ENCODE measurements at regions not wholly inside any gene's neighbourhood (a gene's known extent, or its start where the extent isn't known, plus 50 kb on each side); places are given as distances from the start of the nearest gene placed in this dataset.
"Not testable (repeated sequence)": the region's sequence is repeated elsewhere in the genome, so short reads cannot be mapped to it uniquely, and the experiment has no call there.

- DNase-seq (ENCODE audit: low spot score), result not testable (repeated sequence)
Observed at GRCh38 chr9:66601472-66601871, 299.1 kb upstream of the ZNF658 start.

GRCh38 chr9:66631521-66632046, 268.9 kb upstream of the ZNF658 start:
- not testable (repeated sequence) for DNase-seq (ENCODE audit: low spot score)

GRCh38 chr9:66647675-66648074, 252.8 kb upstream of the ZNF658 start:
- DNase-seq (ENCODE audit: low spot score), result not testable (repeated sequence)

- DNase-seq (ENCODE audit: low spot score), result not testable (repeated sequence)
Observed at GRCh38 chr9:66690242-66690641, 210.3 kb upstream of the ZNF658 start.

- not testable (repeated sequence) for DNase-seq (ENCODE audit: low spot score)
Observed at GRCh38 chr9:66695561-66696240, 204.8 kb upstream of the ZNF658 start.

GRCh38 chr9:66697343-66698065, 203.0 kb upstream of the ZNF658 start:
- not testable (repeated sequence) for DNase-seq (ENCODE audit: low spot score)

- not testable (repeated sequence) for DNase-seq (ENCODE audit: low spot score)
Observed at GRCh38 chr9:66698066-66698455, 202.5 kb upstream of the ZNF658 start.

- DNase-seq (ENCODE audit: low spot score), result not testable (repeated sequence)
Observed at GRCh38 chr9:66701411-66702377, 198.8 kb upstream of the ZNF658 start.

- not testable (repeated sequence) for DNase-seq (ENCODE audit: low spot score)
Observed at GRCh38 chr9:66711553-66711952, 189.0 kb upstream of the ZNF658 start.

- not testable (repeated sequence) for DNase-seq (ENCODE audit: low spot score)
Observed at GRCh38 chr9:66712870-66713269, 187.7 kb upstream of the ZNF658 start.

- not testable (repeated sequence) for DNase-seq (ENCODE audit: low spot score)
Observed at GRCh38 chr9:66713552-66713951, 187.0 kb upstream of the ZNF658 start.

- DNase-seq (ENCODE audit: low spot score), result not testable (repeated sequence)
Observed at GRCh38 chr9:66720845-66721244, 179.7 kb upstream of the ZNF658 start.

GRCh38 chr9:66727540-66727939, 173.0 kb upstream of the ZNF658 start:
- not testable (repeated sequence) for DNase-seq (ENCODE audit: low spot score)

- not testable (repeated sequence) for DNase-seq (ENCODE audit: low spot score)
Observed at GRCh38 chr9:66736686-66737085, 163.8 kb upstream of the ZNF658 start.

GRCh38 chr9:66738418-66738817, 162.1 kb upstream of the ZNF658 start:
- not testable (repeated sequence) for DNase-seq (ENCODE audit: low spot score)

- not testable (repeated sequence) for DNase-seq (ENCODE audit: low spot score)
Observed at GRCh38 chr9:66740136-66740535, 160.4 kb upstream of the ZNF658 start.

- DNase-seq (ENCODE audit: low spot score), result not testable (repeated sequence)
Observed at GRCh38 chr9:66745846-66746245, 154.7 kb upstream of the ZNF658 start.

- DNase-seq (ENCODE audit: low spot score), result not testable (repeated sequence)
Observed at GRCh38 chr9:66752324-66752923, 148.1 kb upstream of the ZNF658 start.

- not testable (repeated sequence) for DNase-seq (ENCODE audit: low spot score)
Observed at GRCh38 chr9:66759825-66760492, 140.6 kb upstream of the ZNF658 start.

GRCh38 chr9:66764799-66765493, 135.6 kb upstream of the ZNF658 start:
- not testable (repeated sequence) for DNase-seq (ENCODE audit: low spot score)
